ENCODE measurements at regions not wholly inside any gene's neighbourhood (a gene's known extent, or its start where the extent isn't known, plus 50 kb on each side); places are given as distances from the start of the nearest gene placed in this dataset.

DNA sequence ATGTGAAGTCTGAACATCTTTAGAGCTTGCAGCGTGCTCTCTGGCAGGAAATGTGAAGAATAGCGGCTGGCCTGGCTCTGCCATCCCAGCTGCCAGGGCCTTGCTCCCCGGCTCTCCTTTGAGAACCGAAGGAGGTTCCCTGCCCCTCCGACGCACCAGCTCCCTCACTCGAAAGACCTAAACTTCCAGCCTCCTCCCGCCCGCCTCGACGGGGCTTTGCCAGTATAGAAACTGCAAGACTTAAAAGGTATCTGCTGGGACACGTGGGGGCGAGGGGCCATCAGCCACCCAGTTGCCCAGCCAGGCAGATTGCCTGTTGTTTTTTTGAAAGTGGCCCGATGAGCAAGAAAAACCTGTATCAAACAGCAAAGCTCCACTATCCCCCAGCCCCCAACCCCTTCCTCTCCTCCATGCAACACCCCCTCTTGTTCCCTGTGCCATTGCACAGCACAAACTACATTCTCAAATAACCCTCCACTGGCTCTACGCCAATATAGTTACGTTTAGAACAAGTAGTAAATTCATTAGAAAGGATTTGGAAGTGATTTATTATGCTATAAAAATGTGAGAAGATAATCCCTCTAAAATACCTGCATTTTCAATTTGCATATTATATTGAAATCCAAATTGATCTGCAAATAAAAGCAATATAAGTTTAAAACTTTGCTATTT is 331.9 kb downstream of the MED10 start:
- TF ChIP-seq CTCF (IDR thresholded peaks at IDR 0.05) (no peak), EZH2phosphoT487 (IDR thresholded peaks at IDR 0.05) (no peak)

Data from neural progenitor cell (in vitro differentiated cells).